CD4-positive, alpha-beta T cell treated with Interleukin-2 at 100 ng/mL for 4 hours (primary cell): ENCODE measurements at regions not wholly inside any gene's neighbourhood (a gene's known extent, or its start where the extent isn't known, plus 50 kb on each side); places are given as distances from the start of the nearest gene placed in this dataset.
"Not testable (repeated sequence)": the region's sequence is repeated elsewhere in the genome, so short reads cannot be mapped to it uniquely, and the experiment has no call there.

Experiments used
- DNase-seq: peaks from one replicate; pipeline ENCODE4 v3.0.0-alpha.2; 2020; ENCODE audit warnings: low spot score

GRCh38 chr2:182597570-182598295 is 118.3 kb upstream of the DNAJC10 start:
- no peak for DNase-seq

GRCh38 chr2:182598626-182599025 is 117.4 kb upstream of the DNAJC10 start:
- DNase-seq: no peak

GRCh38 chr2:182605166-182605565 is 110.9 kb upstream of the DNAJC10 start:
- DNase-seq: no peak

GRCh38 chr2:182606728-182607681 is 109.1 kb upstream of the DNAJC10 start:
- no peak for DNase-seq

GRCh38 chr2:182608181-182608845 is 107.7 kb upstream of the DNAJC10 start:
- DNase-seq: no peak

- not testable (repeated sequence) for DNase-seq
Measured at GRCh38 chr2:182609005-182609404, 107.1 kb upstream of the DNAJC10 start.

- DNase-seq: no peak
Measured at GRCh38 chr2:182610231-182610630, 105.8 kb upstream of the DNAJC10 start.

- DNase-seq: no peak
Measured at GRCh38 chr2:182611009-182611408, 105.0 kb upstream of the DNAJC10 start.

- DNase-seq: no peak
Measured at GRCh38 chr2:182615036-182615435, 101.0 kb upstream of the DNAJC10 start.

- DNase-seq: no peak
Measured at GRCh38 chr2:182616471-182617393, 99.3 kb upstream of the DNAJC10 start.

- DNase-seq: no peak
Measured at GRCh38 chr2:182618672-182619079, 97.4 kb upstream of the DNAJC10 start.

GRCh38 chr2:182619276-182619675 is 96.8 kb upstream of the DNAJC10 start:
- DNase-seq: no peak

- no peak for DNase-seq
Measured at GRCh38 chr2:182621191-182621590, 94.9 kb upstream of the DNAJC10 start.

- DNase-seq: no peak
Measured at GRCh38 chr2:182621810-182622209, 94.2 kb upstream of the DNAJC10 start.

- DNase-seq: no peak
Measured at GRCh38 chr2:182622231-182622630, 93.8 kb upstream of the DNAJC10 start.

GRCh38 chr2:182625814-182626213 is 90.2 kb upstream of the DNAJC10 start:
- no peak for DNase-seq

- no peak for DNase-seq
Measured at GRCh38 chr2:182628916-182629315, 87.1 kb upstream of the DNAJC10 start.

- DNase-seq: no peak
Measured at GRCh38 chr2:182630207-182630606, 85.8 kb upstream of the DNAJC10 start.

GRCh38 chr2:182631299-182631698 is 84.8 kb upstream of the DNAJC10 start:
- DNase-seq: no peak

GRCh38 chr2:182634386-182634785 is 81.7 kb upstream of the DNAJC10 start:
- no peak for DNase-seq

- no peak for DNase-seq
Measured at GRCh38 chr2:182636699-182637098, 79.4 kb upstream of the DNAJC10 start.
